ENCODE measurements at regions not wholly inside any gene's neighbourhood (a gene's known extent, or its start where the extent isn't known, plus 50 kb on each side); places are given as distances from the start of the nearest gene placed in this dataset.
A peak's percentile ranks its signal among the peaks of the same experiment; 100 is the strongest.

DNA sequence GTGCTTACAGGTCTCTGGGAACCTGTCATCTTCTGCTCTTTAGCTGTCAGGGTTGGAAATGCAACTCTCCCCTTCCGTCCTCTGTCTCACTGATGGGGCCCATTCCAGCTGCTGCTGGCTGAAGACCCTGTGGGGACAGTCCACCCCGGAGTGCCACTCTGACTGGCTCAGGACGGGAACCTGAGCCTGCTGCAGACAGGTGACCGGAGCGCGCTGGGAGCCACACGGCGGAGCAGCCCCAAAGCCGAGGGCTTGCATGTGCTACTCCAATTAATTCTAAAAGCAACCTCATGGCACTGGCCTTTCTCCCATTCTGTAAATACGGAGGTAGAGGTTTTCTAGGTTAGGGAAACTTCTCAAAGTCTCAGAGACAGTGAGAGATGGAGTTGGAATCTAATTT, 223.5 kb upstream of the PITRM1 start:
- H4K8ac ChIP-seq (ENCODE audit: low read depth, low read length) = no peak overlapping the region
- H3K18ac ChIP-seq (ENCODE audit: low read length) = peak overlapping the region; percentile 52
- no peak overlapping the region for H2BK5ac ChIP-seq (ENCODE audit: low read length)
- H2BK15ac ChIP-seq (replicated peaks; ENCODE audit: low read depth) = no peak overlapping the region
- no peak overlapping the region for H3K4ac ChIP-seq (ENCODE audit: low read depth, low read length)
- H3K56ac ChIP-seq (ENCODE audit: low read length) = no peak overlapping the region
- H2AK5ac ChIP-seq (ENCODE audit: low read length) = no peak overlapping the region
- no peaks in the 10 kb centered on the region for H3K4me1 ChIP-seq (ENCODE audit: control insufficient read depth, low read depth, low read length)
- H3K27ac ChIP-seq (ENCODE audit: low read depth, low read length) = no peak overlapping the region
- no peak overlapping the region for H3K4me2 ChIP-seq (ENCODE audit: low read length)
- no peak overlapping the region for H3K4me3 ChIP-seq (ENCODE audit: low read length)
- no peaks in the 10 kb centered on the region for H3K79me2 ChIP-seq (ENCODE audit: control insufficient read depth, insufficient read depth, low read length)
- no peaks in the 10 kb centered on the region for H3K27me3 ChIP-seq (ENCODE audit: insufficient read depth, low read length, poor library complexity)
- H3K36me3 ChIP-seq (ENCODE audit: control insufficient read depth, insufficient read depth, low read length) = no peaks in the 10 kb centered on the region
- no peaks in the 10 kb centered on the region for H3K79me1 ChIP-seq (ENCODE audit: low read length)
- no peak overlapping the region for H3K23ac ChIP-seq (ENCODE audit: low read length)
- H2BK120ac ChIP-seq (ENCODE audit: low read depth, low read length) = no peak overlapping the region
- no peak overlapping the region for H3K9ac ChIP-seq (ENCODE audit: low read length)
- WGBS (ENCODE audit: extremely low coverage, insufficient coverage, low lambda C conversion rate) = no CpG with 5 or more reads among the region's 10 CpGs
- H4K5ac ChIP-seq (ENCODE audit: low read length) = no peak overlapping the region
- DNase-seq = no peak

- no peak overlapping the region for H3K56ac ChIP-seq (ENCODE audit: low read length)
- H4K8ac ChIP-seq (ENCODE audit: low read depth, low read length) = no peak overlapping the region
- H2BK15ac ChIP-seq (replicated peaks; ENCODE audit: low read depth) = no peak overlapping the region
- H4K5ac ChIP-seq (ENCODE audit: low read length) = no peak overlapping the region
- H3K4me3 ChIP-seq (ENCODE audit: low read length) = no peak overlapping the region
- no peaks in the 10 kb centered on the region for H3K79me2 ChIP-seq (ENCODE audit: control insufficient read depth, insufficient read depth, low read length)
- H3K4me1 ChIP-seq (ENCODE audit: control insufficient read depth, low read depth, low read length) = no peaks in the 10 kb centered on the region
- H3K4ac ChIP-seq (ENCODE audit: low read depth, low read length) = no peak overlapping the region
- no peak overlapping the region for H2AK5ac ChIP-seq (ENCODE audit: low read length)
- no peak for DNase-seq
- H3K27ac ChIP-seq (ENCODE audit: low read depth, low read length) = no peak overlapping the region
- WGBS (ENCODE audit: extremely low coverage, insufficient coverage, low lambda C conversion rate) = no CpG with 5 or more reads among the region's 6 CpGs
- H2BK120ac ChIP-seq (ENCODE audit: low read depth, low read length) = no peak overlapping the region
- no peaks in the 10 kb centered on the region for H3K27me3 ChIP-seq (ENCODE audit: insufficient read depth, low read length, poor library complexity)
- no peak overlapping the region for H2BK5ac ChIP-seq (ENCODE audit: low read length)
- no peak overlapping the region for H3K23ac ChIP-seq (ENCODE audit: low read length)
- no peaks in the 10 kb centered on the region for H3K79me1 ChIP-seq (ENCODE audit: low read length)
- no peak overlapping the region for H3K9ac ChIP-seq (ENCODE audit: low read length)
- H3K4me2 ChIP-seq (ENCODE audit: low read length) = no peak overlapping the region
- no peaks in the 10 kb centered on the region for H3K36me3 ChIP-seq (ENCODE audit: control insufficient read depth, insufficient read depth, low read length)
- no peak overlapping the region for H3K18ac ChIP-seq (ENCODE audit: low read length)
These were observed 222.9 kb upstream of the PITRM1 start for GRCh38 chr10:3395458-3395861.

DNA sequence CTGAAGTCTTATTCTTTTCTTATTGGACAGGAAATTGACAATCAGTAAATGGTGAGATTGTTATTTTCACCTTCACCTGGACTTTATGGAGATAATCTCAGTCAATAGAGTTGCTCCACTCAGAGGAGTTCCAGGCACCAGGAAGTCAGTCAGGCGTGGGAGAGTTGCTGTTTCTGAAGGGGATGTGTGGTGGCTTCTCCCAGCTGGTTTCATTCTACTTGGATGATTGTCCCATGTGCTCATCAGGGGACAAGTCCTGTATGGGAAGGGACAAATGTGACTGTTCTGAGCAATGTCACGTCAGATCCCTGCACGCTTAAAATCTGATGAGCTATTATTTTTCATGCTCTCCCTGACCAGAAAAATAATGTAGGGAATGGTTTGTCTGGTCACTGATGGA, 222.5 kb upstream of the PITRM1 start:
- Histone ChIP-seq H3K79me1 (ENCODE audit: low read length) (no peaks in the 10 kb centered on the region), H3K9ac (ENCODE audit: low read length) (no peak overlapping the region), H3K36me3 (ENCODE audit: control insufficient read depth, insufficient read depth, low read length) (no peaks in the 10 kb centered on the region), H3K4me2 (ENCODE audit: low read length) (no peak overlapping the region), H3K18ac (ENCODE audit: low read length) (no peak overlapping the region), H2BK5ac (ENCODE audit: low read length) (no peak overlapping the region), H4K8ac (ENCODE audit: low read depth, low read length) (no peak overlapping the region), H4K5ac (ENCODE audit: low read length) (no peak overlapping the region), H2BK15ac (replicated peaks; ENCODE audit: low read depth) (no peak overlapping the region), H2BK120ac (ENCODE audit: low read depth, low read length) (no peak overlapping the region), H2AK5ac (ENCODE audit: low read length) (no peak overlapping the region), H3K23ac (ENCODE audit: low read length) (no peak overlapping the region), H3K4ac (ENCODE audit: low read depth, low read length) (no peak overlapping the region), H3K4me3 (ENCODE audit: low read length) (no peak overlapping the region), H3K79me2 (ENCODE audit: control insufficient read depth, insufficient read depth, low read length) (no peaks in the 10 kb centered on the region), H3K27me3 (ENCODE audit: insufficient read depth, low read length, poor library complexity) (no peaks in the 10 kb centered on the region), H3K56ac (ENCODE audit: low read length) (no peak overlapping the region), H3K4me1 (ENCODE audit: control insufficient read depth, low read depth, low read length) (no peaks in the 10 kb centered on the region), H3K27ac (ENCODE audit: low read depth, low read length) (no peak overlapping the region)
- no CpG with 5 or more reads among the region's 3 CpGs for WGBS (ENCODE audit: extremely low coverage, insufficient coverage, low lambda C conversion rate)
- no peak for DNase-seq

DNA sequence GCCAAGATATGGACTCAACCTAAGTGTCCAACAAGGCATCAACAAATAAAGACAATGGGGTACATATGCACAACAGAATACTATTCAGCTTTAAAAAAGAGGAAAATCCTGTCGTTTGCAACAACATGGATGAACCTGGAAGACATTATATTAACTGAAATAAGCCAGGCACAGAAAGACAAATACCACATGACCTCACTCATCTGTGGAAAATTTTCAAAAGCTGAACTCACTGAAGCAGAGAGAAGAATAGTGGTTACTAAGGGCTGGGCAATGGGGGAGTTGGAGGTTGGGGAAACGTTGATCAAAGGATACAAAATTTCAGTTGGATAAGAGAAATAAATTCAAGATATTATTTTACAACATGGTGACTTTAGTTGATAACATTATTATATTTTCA, 221.4 kb upstream of the PITRM1 start:
- DNase-seq = no peak
- Histone ChIP-seq H3K27ac (ENCODE audit: low read depth, low read length) (no peak overlapping the region), H4K5ac (ENCODE audit: low read length) (no peak overlapping the region), H3K18ac (ENCODE audit: low read length) (no peak overlapping the region), H3K79me1 (ENCODE audit: low read length) (no peaks in the 10 kb centered on the region), H3K4ac (ENCODE audit: low read depth, low read length) (no peak overlapping the region), H3K4me2 (ENCODE audit: low read length) (no peak overlapping the region), H3K56ac (ENCODE audit: low read length) (no peak overlapping the region), H2BK120ac (ENCODE audit: low read depth, low read length) (no peak overlapping the region), H3K36me3 (ENCODE audit: control insufficient read depth, insufficient read depth, low read length) (no peaks in the 10 kb centered on the region), H3K9ac (ENCODE audit: low read length) (no peak overlapping the region), H3K27me3 (ENCODE audit: insufficient read depth, low read length, poor library complexity) (no peaks in the 10 kb centered on the region), H3K79me2 (ENCODE audit: control insufficient read depth, insufficient read depth, low read length) (no peaks in the 10 kb centered on the region), H2BK5ac (ENCODE audit: low read length) (no peak overlapping the region), H3K4me3 (ENCODE audit: low read length) (no peak overlapping the region), H3K4me1 (ENCODE audit: control insufficient read depth, low read depth, low read length) (no peaks in the 10 kb centered on the region), H2BK15ac (replicated peaks; ENCODE audit: low read depth) (no peak overlapping the region), H4K8ac (ENCODE audit: low read depth, low read length) (no peak overlapping the region), H2AK5ac (ENCODE audit: low read length) (no peak overlapping the region), H3K23ac (ENCODE audit: low read length) (no peak overlapping the region)
- WGBS (ENCODE audit: extremely low coverage, insufficient coverage, low lambda C conversion rate) = no CpG with 5 or more reads among the region's 2 CpGs

DNA sequence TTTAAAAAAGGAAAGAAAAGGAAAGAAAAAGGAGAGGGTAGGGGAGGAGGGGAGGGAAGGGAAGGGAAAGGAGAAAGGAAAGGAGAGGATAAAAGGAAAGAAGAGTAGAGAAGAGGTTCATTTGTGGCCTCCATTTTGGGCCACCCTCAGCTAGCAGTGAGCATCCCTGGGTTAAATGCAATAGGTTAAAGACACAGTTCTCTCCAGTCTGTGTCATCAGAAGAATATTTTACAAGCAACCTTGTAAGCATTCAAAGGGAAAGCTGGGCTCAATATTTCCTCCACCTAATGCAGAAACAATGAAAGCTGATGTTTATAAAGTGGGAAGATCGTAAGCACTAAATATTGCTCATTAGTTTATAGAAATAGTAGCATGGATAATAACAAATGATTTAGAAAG, 219.1 kb upstream of the PITRM1 start:
- no peak overlapping the region for H4K8ac ChIP-seq (ENCODE audit: low read depth, low read length)
- no peaks in the 10 kb centered on the region for H3K79me1 ChIP-seq (ENCODE audit: low read length)
- H3K18ac ChIP-seq (ENCODE audit: low read length) = no peak overlapping the region
- DNase-seq = no peak
- H3K9ac ChIP-seq (ENCODE audit: low read length) = no peak overlapping the region
- H3K27ac ChIP-seq (ENCODE audit: low read depth, low read length) = no peak overlapping the region
- H2BK15ac ChIP-seq (replicated peaks; ENCODE audit: low read depth) = no peak overlapping the region
- H3K23ac ChIP-seq (ENCODE audit: low read length) = no peak overlapping the region
- H3K36me3 ChIP-seq (ENCODE audit: control insufficient read depth, insufficient read depth, low read length) = no peaks in the 10 kb centered on the region
- WGBS (ENCODE audit: extremely low coverage, insufficient coverage, low lambda C conversion rate) = no CpG with 5 or more reads among the region's 1 CpG
- H3K27me3 ChIP-seq (ENCODE audit: insufficient read depth, low read length, poor library complexity) = no peaks in the 10 kb centered on the region
- H3K79me2 ChIP-seq (ENCODE audit: control insufficient read depth, insufficient read depth, low read length) = no peaks in the 10 kb centered on the region
- H3K56ac ChIP-seq (ENCODE audit: low read length) = no peak overlapping the region
- no peak overlapping the region for H3K4ac ChIP-seq (ENCODE audit: low read depth, low read length)
- H2BK5ac ChIP-seq (ENCODE audit: low read length) = no peak overlapping the region
- H4K5ac ChIP-seq (ENCODE audit: low read length) = no peak overlapping the region
- no peak overlapping the region for H2AK5ac ChIP-seq (ENCODE audit: low read length)
- H2BK120ac ChIP-seq (ENCODE audit: low read depth, low read length) = no peak overlapping the region
- H3K4me1 ChIP-seq (ENCODE audit: control insufficient read depth, low read depth, low read length) = no peaks in the 10 kb centered on the region
- no peak overlapping the region for H3K4me2 ChIP-seq (ENCODE audit: low read length)
- no peak overlapping the region for H3K4me3 ChIP-seq (ENCODE audit: low read length)

DNA sequence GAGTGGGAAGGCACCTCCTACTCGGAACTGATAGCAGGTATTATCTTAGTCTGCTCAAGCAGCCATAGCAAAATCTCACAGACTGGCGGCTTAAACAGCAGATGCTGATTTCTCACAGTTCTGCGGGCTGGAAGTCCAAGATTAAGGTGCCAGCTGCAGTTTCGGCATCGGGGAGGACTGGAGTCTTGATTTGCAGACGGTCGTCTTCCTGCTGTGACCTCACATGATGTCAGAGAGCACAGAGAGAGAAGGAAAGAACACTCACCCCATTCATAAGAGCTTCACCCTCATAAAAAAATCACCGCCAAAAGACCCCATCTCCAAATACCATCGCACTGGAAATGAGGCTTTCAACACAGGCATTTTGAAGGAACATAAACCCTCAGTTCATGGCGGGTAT, 216.5 kb upstream of the PITRM1 start:
- Histone ChIP-seq H3K79me1 (ENCODE audit: low read length) (no peaks in the 10 kb centered on the region), H2AK5ac (ENCODE audit: low read length) (no peak overlapping the region), H3K23ac (ENCODE audit: low read length) (no peak overlapping the region), H3K56ac (ENCODE audit: low read length) (no peak overlapping the region), H3K27ac (ENCODE audit: low read depth, low read length) (no peak overlapping the region), H3K9ac (ENCODE audit: low read length) (no peak overlapping the region), H3K4me3 (ENCODE audit: low read length) (no peak overlapping the region), H3K4me2 (ENCODE audit: low read length) (no peak overlapping the region), H3K79me2 (ENCODE audit: control insufficient read depth, insufficient read depth, low read length) (no peaks in the 10 kb centered on the region), H2BK120ac (ENCODE audit: low read depth, low read length) (no peak overlapping the region), H3K36me3 (ENCODE audit: control insufficient read depth, insufficient read depth, low read length) (no peaks in the 10 kb centered on the region), H3K4me1 (ENCODE audit: control insufficient read depth, low read depth, low read length) (no peaks in the 10 kb centered on the region), H3K27me3 (ENCODE audit: insufficient read depth, low read length, poor library complexity) (no peaks in the 10 kb centered on the region), H4K5ac (ENCODE audit: low read length) (no peak overlapping the region), H3K4ac (ENCODE audit: low read depth, low read length) (no peak overlapping the region), H2BK5ac (ENCODE audit: low read length) (no peak overlapping the region), H3K18ac (ENCODE audit: low read length) (no peak overlapping the region), H4K8ac (ENCODE audit: low read depth, low read length) (no peak overlapping the region), H2BK15ac (replicated peaks; ENCODE audit: low read depth) (no peak overlapping the region)
- no peak for DNase-seq
- no CpG with 5 or more reads among the region's 10 CpGs for WGBS (ENCODE audit: extremely low coverage, insufficient coverage, low lambda C conversion rate)

All from mesendoderm (in vitro differentiated cells).